HG02678 (cell line): ENCODE measurements at regions not wholly inside any gene's neighbourhood (a gene's known extent, or its start where the extent isn't known, plus 50 kb on each side); places are given as distances from the start of the nearest gene placed in this dataset.

Experiments
- ATAC-seq: cut with Tn5 transposase; IDR thresholded peaks from one replicate; pipeline ENCODE4 v1.9.1; 2021; ENCODE audit warnings: mild to moderate bottlenecking, moderate library complexity; ENCODE audit not compliant: unreplicated experiment

DNA sequence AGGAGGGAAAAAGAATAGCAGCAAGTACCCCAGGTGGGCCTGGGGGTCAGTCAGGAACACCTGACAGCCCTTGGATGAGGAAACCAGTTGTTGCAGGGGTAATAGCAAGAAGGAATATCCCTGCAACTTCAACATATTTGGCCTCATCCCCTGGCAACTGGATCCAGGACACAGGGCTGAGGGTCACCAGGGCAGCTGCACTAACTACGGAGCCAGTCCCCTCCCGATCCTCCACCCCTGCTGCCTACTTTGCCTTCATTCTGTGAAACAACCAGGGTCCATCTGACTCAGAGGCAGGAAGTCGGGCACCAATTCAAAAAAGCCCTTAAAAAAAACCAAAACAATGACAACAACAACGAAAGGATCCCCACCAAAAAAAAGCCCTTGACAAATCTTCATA is 52.9 kb downstream of the FRMPD3 start:
- ATAC-seq, result no peak

DNA sequence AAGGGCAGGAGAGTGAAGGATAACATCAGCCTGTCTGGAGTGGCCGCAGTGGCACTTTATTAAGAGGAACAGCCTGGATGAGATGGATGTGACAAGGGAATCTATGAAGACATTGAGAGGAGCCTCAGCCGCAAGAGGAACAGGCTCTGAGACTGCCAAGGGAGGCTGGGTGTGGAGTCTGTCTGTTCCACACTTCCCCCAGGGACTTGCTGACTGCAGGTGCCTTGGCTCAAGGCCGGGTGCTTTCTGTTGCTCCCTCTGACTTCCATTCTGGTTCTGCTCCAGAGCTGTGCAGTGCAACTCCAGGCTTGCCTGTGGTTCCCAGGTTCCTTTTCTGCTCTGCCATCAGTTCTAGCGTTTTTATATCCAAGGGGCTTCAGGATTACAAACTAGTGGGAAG is 54.6 kb downstream of the FRMPD3 start:
- ATAC-seq, result no peak

DNA sequence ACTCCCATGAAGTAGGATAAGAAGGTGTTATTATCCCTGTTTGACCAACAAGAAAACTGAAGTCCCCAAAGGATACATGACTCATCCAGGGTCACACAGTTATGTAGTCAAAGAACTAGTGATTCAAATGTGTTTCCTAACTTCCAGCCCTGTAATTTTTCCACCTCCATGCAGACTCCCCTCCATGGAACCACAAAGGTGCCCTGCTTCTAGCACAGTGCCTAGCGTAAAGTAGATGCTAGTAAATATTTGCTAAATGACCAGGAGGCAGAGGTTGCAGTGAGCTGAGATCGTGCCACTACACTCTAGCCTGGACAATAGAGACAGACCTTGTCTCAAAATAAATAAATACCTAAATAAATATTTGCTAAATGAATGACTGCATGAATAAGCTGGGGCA is 55.8 kb downstream of the FRMPD3 start:
- ATAC-seq, result no peak

DNA sequence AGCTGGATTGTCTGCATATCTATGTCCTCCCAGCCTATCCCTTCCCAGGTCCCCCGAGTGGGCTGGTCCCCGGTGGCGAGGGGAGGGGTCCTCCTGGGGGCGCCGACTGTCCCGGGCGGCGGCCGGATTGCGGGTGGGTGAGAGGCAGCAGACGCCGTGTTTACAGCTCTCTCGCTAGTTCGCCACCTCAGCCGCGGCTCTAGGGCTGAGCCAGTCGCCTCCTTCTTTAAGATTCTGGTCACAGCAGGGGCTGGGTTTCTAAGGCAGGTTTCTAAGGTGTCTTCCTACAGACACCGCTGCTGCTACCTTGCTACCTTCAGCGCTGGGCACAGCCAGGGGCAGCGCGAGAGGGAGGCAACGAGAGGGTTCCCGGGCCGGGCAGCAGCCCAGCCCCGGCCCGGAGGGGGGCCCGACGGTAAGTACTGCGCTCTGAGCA is 57.2 kb downstream of the FRMPD3 start:
- ATAC-seq, result no peak

DNA sequence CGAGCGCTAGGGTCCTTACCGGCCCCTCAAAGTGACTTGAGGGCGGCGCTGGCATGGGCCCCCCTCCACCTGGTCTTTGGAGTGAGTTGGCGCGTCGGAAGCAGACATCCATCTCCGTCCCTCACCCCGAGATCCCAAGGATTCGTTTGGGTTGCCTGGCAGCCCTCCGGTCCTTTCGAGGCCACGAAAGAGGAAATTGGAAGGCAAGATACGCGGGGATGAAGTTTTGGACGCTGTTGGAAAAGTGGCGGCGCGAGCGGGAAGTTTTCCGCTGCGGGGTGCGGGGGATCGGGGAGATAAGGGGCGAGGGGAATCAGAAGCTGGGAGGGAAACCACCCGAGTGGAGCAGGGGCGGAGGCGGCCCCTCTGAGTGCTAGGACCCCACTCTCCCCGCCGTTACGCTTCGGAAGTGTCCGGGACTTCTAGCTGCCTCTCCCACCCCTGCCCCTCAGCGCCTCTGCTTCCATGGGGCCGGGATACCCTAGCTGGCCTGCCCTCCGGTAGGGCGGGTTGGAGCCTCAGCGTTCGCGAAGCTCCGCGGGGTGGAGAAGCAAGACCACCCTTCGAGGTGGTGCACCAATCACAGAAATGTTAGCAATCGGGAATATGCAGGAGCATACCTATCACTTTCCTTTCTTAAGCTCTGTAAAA is 57.8 kb downstream of the FRMPD3 start:
- ATAC-seq, result no peak

DNA sequence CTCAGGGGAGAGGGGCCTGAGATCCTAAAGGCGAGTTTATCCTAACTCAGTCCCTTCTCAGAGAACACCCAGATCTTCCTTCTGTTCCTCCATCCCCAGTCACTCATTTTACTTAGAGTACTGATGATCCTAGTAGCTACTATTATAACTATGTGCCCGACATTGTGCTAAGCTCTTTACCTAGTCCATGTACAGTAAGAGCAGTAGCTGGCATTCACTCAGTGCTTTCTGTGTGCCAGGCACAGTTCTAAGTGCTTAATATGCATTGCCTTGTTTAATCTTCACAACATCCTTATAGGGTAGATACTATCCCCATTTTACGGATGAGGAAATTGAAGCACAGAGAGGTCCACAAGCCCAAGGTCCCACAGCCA is 58.3 kb downstream of the FRMPD3 start:
- ATAC-seq, result no peak

DNA sequence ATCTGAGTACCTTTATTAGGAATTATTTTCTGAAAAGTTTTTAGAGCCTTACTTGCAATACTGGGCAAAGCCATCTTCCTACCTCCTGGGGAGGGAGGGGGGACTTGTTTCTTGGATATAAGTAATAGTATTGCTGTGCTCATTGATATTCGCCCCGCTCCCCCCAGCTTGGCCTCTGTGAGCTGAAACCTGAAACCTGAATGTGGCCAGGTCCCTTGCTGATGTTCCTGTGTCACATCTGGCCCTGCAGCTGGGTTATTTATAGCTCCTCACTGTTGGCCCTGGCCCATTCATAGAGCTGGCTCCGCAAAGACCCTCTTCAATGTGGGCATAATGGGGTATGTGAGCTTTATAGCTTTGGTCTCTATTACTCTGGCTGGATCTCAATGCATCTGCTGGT is 59.5 kb downstream of the FRMPD3 start:
- ATAC-seq, result no peak

DNA sequence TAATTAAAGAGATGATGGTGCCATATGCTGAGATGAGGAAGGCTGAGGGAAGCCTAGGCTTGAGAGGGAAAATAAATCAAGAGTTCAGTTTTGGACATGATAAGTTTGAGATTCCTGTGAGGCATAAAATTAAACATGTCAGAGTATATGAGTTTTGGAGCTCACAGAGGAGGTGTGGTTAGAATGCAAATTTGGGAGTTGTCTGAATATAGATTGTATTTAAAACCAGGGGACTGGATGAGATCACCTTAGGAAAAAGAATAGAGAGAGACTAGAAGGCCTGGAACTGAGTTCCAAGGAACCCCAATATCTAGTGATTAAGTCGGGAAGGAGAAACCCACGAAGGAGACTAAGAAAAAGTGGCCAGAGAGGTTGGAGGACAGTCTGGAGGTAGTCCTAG is 65.5 kb downstream of the FRMPD3 start:
- no peak for ATAC-seq

DNA sequence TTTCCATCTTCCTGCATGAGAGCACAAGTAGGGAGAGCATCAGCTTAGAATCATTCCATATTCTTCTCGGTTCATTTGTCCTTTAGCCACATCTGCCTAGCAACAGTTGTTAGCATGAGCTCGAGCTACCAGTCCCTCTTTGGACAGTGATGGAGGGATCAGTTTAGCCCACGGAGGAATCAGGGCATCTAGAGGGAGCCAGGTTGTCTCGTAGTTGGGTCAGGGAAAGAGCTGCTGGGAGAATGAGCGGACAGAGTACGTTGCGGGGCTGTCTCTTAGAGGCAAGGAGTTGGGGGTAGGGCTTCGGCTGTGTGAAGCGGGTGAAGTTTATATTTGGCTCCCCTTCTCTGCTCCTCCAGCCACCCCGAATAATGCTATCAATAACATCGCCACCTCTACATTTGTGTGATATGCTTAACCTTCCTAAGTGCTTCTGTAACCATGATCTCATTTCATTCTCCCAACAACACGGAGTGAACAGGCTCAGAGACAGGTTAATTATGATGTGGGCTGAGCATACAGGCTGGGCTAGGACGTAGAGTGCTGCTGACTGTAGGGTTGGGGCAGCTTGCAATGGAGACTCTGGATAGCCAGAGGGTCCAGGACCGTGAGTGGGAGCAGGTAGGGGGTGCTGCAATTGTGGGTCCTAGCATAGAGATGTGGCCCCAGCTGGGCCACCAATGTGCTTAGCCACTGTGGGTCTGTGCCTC is 72.6 kb downstream of the FRMPD3 start:
- no peak for ATAC-seq

DNA sequence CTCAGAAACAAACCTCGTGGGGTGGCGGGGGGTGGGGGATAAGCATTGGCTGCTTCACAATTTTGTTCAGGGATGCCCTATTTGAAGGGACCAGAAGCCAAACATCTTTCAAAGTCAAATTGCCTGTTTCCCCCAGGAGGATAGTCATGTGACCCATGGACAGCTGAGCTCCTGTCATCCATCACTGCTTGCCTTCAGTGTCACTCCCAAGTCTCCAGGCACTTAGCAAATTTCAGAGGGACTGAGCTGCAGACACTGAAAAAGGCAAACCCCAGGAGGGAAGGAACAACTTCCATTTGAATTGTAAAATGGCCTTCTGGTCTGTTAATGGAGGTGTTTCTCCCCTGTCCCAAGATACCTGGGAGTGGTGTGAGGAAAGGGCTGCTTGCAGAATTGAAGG is 73.4 kb downstream of the FRMPD3 start:
- no peak for ATAC-seq

DNA sequence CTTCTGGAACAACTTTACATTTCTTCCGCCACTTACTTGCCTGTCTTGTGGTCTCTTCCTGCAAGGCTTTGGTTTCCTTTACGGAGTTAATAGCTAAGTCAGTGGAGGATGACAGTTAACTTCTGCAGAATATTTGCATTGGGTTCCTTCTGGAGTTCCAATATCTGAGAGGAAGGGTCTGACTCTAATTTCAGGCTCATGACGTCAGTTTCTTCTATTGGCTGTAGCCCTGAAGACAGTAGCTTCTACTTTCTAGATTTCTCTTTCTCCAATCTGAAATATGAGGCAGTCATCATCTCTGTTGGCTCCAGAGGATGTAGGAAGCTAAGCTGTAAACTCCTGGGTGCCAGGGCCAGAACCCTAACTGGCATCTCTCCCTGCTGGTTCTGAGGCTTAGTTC is 76.7 kb downstream of the FRMPD3 start:
- no peak for ATAC-seq

DNA sequence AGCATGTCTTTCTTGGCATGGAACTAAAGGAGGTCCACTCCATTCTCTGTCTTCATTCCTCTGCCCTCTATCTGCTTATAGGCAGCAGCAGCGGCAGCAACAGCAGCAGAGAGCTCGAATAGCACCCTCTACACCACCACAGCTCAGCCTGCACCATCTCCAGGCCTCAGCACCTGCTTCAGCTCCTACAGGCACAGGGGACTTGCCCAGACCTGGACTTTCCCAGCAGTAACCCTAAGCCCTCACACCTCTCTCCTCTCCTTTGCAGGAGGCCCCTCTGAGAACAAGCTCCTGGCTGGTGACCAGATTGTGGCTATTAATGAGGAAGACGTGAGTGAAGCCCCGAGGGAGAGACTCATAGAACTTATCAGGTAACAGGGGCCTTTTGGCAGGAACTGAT is 80.7 kb downstream of the FRMPD3 start:
- no peak for ATAC-seq

DNA sequence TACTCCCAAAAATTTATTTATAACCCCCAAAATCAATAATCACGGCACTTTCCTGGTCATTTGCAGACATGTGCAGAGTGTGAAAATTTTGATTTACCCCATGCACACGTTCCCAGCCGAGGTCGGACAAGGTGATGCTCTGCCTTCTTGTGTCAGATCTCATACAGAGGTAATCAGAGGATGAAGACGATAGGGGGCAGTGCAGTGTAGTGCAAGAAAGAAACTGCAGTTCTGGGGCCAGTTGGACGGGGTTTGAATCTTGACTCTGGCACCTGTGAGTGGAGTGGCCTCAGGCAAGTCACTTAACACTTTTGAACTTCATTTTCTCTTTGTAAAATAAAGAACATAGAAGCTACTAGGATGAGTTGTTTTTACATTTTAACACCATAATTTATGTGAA is 88.4 kb downstream of the FRMPD3 start:
- peak; percentile 47 for ATAC-seq

DNA sequence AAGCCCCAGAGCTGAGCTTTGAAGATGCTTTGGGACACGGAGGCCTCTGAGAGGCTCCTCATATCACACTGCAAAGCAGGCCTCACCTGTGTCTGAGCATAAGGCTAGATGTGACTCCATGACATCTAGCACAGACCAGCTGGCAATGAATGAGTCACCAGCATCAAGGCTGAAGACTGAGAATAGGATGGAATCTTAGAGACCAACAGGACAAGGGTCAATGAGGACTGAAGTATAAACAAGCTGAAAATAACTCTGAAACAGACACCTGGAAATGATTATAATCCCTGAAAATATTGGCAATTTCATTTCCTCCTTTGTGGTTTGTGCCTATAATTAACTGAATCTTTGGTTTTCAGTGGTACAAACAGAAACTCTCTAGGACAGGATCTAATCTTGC is 87.1 kb upstream of the PRPS1 start:
- no peak for ATAC-seq

DNA sequence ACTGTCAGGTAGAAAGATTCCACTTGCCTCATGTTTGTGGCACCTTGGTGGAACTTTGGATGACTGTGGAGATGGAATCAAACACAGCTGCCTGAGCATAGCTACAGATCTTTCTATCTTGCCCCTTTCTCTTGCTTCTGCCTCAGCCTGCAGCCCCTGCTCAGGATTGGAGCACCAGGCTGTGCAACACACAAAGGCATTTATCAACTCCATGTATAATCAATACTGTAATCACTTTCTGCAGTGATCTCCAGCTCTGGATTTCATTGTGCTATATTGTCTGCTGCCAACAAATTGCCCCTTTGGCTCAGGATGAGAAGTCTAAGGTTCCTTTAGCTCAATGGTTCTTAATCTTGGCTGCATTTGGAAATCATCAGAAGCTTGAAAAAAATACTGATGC is 86.3 kb upstream of the PRPS1 start:
- no peak for ATAC-seq

DNA sequence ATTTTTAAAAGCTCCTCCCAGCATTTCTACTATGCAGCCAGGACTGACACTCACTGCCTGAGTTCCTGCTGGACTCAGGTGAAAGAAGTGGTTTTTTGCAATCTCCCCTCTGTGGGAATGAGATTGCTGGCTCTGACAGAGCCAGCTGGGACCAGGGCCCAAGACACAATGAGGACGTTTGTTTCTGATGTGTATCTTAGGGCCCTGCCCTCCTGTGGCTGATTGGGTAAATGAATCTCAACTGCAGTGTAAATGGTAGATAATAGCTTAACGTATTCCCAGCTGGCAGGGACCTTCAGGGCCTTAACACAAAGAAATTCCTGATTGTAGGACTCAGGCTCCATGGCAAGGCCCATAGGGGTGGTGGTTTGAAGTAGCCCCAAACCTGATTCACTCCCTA is 85.8 kb upstream of the PRPS1 start:
- ATAC-seq, result no peak

DNA sequence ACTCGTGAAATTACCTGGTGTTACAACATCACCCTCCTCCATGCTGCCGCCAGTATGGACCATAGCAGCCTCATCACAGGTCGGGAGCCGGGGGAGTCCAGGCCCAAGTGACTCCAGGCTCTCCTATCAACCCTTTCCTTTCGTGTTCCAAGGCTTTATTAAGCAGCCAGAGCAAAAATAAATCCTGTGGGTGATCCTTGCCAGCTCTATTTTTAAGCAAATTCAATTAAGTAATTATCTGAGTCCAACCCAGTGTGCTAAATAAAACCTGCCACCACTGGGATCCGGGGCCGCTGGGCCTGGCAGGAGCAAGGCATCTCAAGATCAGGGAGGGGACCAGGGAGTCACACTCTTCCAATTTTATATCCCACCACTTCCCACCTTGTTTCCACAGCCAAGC is 80.7 kb upstream of the PRPS1 start:
- no peak for ATAC-seq

DNA sequence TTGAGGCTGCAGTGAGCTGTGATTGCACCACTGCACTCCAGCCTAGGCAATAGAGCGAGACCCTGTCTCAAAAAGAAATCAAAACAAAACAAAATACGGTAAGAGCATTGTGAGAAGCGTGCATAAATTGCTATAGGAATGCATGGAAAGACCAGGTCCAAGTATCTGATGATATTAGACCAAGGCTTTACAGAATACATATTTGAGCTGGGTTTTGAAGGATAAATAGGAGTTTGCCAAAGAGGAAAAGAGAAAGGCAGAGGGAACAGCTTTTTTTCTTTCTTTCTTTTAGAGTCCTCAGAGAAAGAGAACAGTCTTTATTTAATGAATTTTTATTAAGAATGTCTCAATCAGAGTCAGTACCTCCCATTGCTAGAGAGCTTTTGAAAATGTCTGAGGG is 79.5 kb upstream of the PRPS1 start:
- no peak for ATAC-seq

DNA sequence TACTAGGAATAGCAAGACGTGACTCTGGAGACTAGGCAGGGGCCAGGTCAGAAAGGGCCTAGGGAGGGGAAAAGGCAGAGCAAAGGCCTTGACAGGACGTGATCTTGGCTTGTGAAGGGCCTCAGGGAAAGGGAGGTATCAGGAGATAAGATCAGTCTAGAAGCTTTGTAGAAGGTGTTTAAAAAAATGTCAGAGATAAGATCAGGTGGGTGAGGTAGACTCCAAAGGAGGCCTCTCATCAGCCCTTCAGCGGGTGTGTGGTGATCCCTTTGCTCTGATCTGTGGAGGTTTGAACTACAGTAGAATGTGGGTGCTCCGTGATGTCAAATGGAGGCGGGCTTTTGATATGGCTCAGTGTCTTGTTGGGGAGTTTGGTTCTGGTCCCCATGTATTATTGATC is 78.8 kb upstream of the PRPS1 start:
- ATAC-seq, result no peak

DNA sequence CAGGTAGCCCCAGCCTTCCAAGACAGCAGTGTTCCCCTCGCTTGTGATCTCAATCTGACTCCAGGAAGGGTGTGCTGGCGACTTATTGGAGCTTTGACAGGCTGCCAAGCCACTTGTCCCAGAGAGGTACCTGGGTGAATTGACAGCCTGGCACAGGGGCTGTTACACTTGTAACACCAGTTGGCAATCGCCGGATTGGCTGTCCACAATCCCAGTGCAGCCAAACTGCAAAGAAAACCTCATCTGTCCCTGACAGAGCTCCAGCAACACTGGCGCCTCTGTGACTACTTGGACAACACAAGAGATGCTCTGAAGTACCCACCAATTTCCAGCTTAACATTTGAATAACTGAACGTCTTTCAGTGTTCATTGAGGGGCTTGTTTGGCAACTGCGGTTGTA is 76.8 kb upstream of the PRPS1 start:
- no peak for ATAC-seq

DNA sequence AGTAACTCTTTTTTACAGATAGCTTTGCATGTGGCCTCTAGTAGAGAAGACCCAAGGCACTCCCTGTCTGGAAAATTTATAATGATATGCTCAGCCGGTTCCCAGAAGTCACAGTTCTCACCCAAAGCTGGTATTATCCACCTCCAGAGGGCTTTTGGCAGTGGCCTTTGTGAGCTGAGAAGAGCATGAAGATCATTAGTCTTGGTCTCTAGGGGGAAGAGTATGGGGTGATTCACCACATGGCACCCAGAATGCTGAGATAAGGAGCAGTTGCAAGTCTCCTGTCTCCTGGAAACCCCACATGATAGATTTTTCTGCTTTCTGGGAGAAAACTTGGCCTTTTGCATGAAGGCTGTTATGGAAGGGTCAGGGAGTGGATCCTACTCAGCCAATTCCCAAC is 75.4 kb upstream of the PRPS1 start:
- no peak for ATAC-seq

DNA sequence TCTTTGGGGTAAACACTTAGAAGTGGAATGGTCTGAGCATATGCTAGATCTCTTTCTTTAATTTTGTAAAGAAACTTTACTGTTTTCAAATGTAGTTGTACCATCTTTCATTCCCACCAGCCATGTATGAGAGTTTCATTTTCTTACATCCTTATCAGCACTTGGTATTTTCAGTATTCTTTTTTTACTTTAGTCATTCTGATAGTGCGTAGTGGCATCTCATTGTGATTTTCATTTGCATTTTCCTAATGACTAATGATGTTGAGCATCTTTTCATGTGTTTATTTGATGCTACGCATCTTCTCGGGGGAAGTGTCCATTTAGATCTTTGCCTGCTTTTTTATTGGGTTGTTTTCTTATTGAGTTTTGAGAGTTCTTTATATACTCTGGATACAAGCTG is 71.3 kb upstream of the PRPS1 start:
- no peak for ATAC-seq

DNA sequence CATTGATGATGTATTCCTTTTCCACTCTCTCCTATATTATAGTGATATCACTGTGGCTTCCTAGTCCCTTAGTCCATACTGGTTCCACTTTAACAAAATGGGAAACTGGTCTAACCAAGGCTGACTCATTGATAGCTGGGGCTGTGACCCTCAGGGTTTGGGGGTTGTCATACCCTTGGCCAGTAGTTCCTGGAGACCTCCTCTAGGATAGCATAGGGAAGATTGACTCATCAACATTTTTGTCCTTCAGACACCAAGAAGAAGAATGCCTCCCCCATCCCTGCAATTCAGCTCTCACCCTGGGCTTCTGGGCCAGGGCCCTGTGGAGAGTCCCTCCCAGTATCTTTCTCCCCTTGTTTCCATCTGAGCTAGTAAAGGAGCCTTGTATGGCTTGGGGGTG is 68.8 kb upstream of the PRPS1 start:
- ATAC-seq, result no peak
